Endothelial cell of umbilical vein (primary cell): ENCODE measurements at regions not wholly inside any gene's neighbourhood (a gene's known extent, or its start where the extent isn't known, plus 50 kb on each side); places are given as distances from the start of the nearest gene placed in this dataset.

ENCODE experiments used
- BruUV-seq: library from RNA; stranded (reverse); fragments of 400-500 nt; replicated peaks from 2 replicates; lab custom pipeline; 2021; lab: Mats Ljungman, UMichigan
- CTCF ChIA-PET: fragments of 300-600, 350-600 bp; sonication (Branson Sonifier 250); formaldehyde crosslinking; loops from one replicate; lab custom pipeline; 2021; ENCODE audit warnings: antibody characterized with exemption, inconsistent platforms; lab: Charles Lee
- POLR2A ChIA-PET: fragments of 300-600, 350-600 bp; sonication (Branson Sonifier 250); formaldehyde crosslinking; loops from one replicate; lab custom pipeline; 2021; ENCODE audit warnings: antibody characterized with exemption, inconsistent platforms; lab: Charles Lee
- DNase-seq: peaks from one replicate; pipeline ENCODE4 v3.0.0-alpha.2; 2011; ENCODE audit warnings: low read depth, low spot score
- FAIRE-seq: peaks from 2 replicates; lab custom pipeline; 2011; peaks lifted over from hg19 to GRCh38; lab: Jason Lieb, UNC
- H2AFZ ChIP-seq: 2 replicates; pipeline ENCODE4 v1.6.0; 2012; ENCODE audit warnings: low read depth, low read length, control low read depth, inconsistent platforms
- H3K27ac ChIP-seq: 2 replicates; pipeline ENCODE4 v1.5.1; 2011; ENCODE audit warnings: low read depth, mild to moderate bottlenecking, control low read depth, low read length, moderate library complexity; ENCODE audit not compliant: insufficient read depth
- H3K27me3 ChIP-seq, 2 experiments: 2 replicates each; pipeline versions ENCODE4 v1.6.0 to v1.6.1; 2011; ENCODE audit warnings: low read length in 2 of 2, mixed read lengths in 1 of 2; ENCODE audit not compliant: control insufficient read depth in 2 of 2, insufficient read depth in 2 of 2
- H3K36me3 ChIP-seq, 2 experiments: 2 replicates in 1 of 2; 3 replicates in 1 of 2; pipeline ENCODE4 v1.5.1; 2011; ENCODE audit warnings: low read length in 2 of 2, mild to moderate bottlenecking in 1 of 2, moderate library complexity in 1 of 2; ENCODE audit not compliant: control insufficient read depth in 2 of 2, insufficient read depth in 2 of 2; ENCODE audit errors: extremely low read depth in 1 of 2
- H3K4me1 ChIP-seq: 3 replicates; pipeline ENCODE4 v1.5.1; 2011; ENCODE audit warnings: mild to moderate bottlenecking, low read length; ENCODE audit not compliant: control insufficient read depth, insufficient read depth; ENCODE audit errors: extremely low read depth
- H3K4me2 ChIP-seq: 2 replicates; pipeline ENCODE4 v1.6.1; 2011; ENCODE audit warnings: low read length, control low read depth, mixed read lengths; ENCODE audit not compliant: insufficient read depth
- H3K4me3 ChIP-seq, 3 experiments: fragments of 200-600 bp in 1 of 3; sonication (generic), shearing (Covaris generic) in 1 of 3; replicated peaks in 1 of 3; 2 replicates each; pipeline ENCODE4 v1.5.1; 2011 to 2016; ENCODE audit warnings: control low read depth in 3 of 3, low read length in 3 of 3, mild to moderate bottlenecking in 2 of 3, inconsistent platforms in 1 of 3, low read depth in 1 of 3, moderate library complexity in 1 of 3; ENCODE audit not compliant: insufficient read depth in 1 of 3
- H3K79me2 ChIP-seq: 2 replicates; pipeline ENCODE4 v1.6.0; 2012; ENCODE audit warnings: low read length, inconsistent platforms; ENCODE audit not compliant: control insufficient read depth, insufficient read depth
- H3K9ac ChIP-seq: replicated peaks from 2 replicates; pipeline ENCODE3; 2011; ENCODE audit warnings: low read length, control low read depth; ENCODE audit not compliant: insufficient read depth; ENCODE audit errors: extremely low read depth
- H3K9me1 ChIP-seq: replicated peaks from 3 replicates; pipeline ENCODE4 v1.6.0; 2011; ENCODE audit warnings: mild to moderate bottlenecking, low read length; ENCODE audit not compliant: control insufficient read depth, insufficient read depth; ENCODE audit errors: extremely low read depth
- H3K9me3 ChIP-seq: replicated peaks from 2 replicates; pipeline ENCODE4 v1.5.1; 2012; ENCODE audit warnings: low read length, inconsistent platforms; ENCODE audit not compliant: control insufficient read depth, insufficient read depth
- H4K20me1 ChIP-seq: replicated peaks from 2 replicates; pipeline ENCODE3; 2011; ENCODE audit warnings: mild to moderate bottlenecking, low read length; ENCODE audit not compliant: control insufficient read depth, insufficient read depth; ENCODE audit errors: extremely low read depth
- EZH2 ChIP-seq: IDR thresholded peaks from 2 replicates; pipeline ENCODE4 v1.6.1; 2012; ENCODE audit warnings: borderline replicate concordance, low read depth, mild to moderate bottlenecking, moderate library complexity, low read length, inconsistent platforms; ENCODE audit not compliant: severe bottlenecking
- FOS ChIP-seq: IDR thresholded peaks from 2 replicates; pipeline ENCODE4 v1.6.1; 2011; ENCODE audit warnings: mild to moderate bottlenecking, low read length, moderate library complexity, borderline replicate concordance; ENCODE audit not compliant: insufficient read depth
- GATA2 ChIP-seq: IDR thresholded peaks from 2 replicates; pipeline ENCODE4 v1.7.0; 2011; ENCODE audit warnings: low read depth, mild to moderate bottlenecking, moderate library complexity, mixed read lengths, low read length; ENCODE audit not compliant: insufficient read length, insufficient read depth
- JUN ChIP-seq: IDR thresholded peaks from 2 replicates; pipeline ENCODE4 v1.6.1; 2011; ENCODE audit warnings: borderline replicate concordance, low read depth; ENCODE audit not compliant: insufficient read length, insufficient read depth
- MAX ChIP-seq: IDR thresholded peaks from 2 replicates; pipeline ENCODE4 v1.6.1; 2011; ENCODE audit not compliant: insufficient read depth, insufficient read length
- POLR2A ChIP-seq: IDR thresholded peaks from 2 replicates; pipeline ENCODE4 v1.6.1; 2012; ENCODE audit warnings: low read depth, mild to moderate bottlenecking, control low read depth, low read length
- POLR2AphosphoS5 ChIP-seq: IDR thresholded peaks from 2 replicates; pipeline ENCODE4 v1.6.1; 2012; ENCODE audit warnings: low read depth, mild to moderate bottlenecking, control low read depth, low read length, moderate library complexity; ENCODE audit not compliant: insufficient read depth
- dilution Hi-C: fragments of 300-500 bp; cut with MboI; formaldehyde crosslinking; loops from one replicate; pipeline ENCODE4 v1.15.0; 2019; ENCODE audit warnings: low sequenced_read_pairs; ENCODE audit not compliant: extremely low pct_ligation_motif_present
- intact Hi-C: fragments of 100-400 bp; cut with micrococcal nuclease; formaldehyde crosslinking; loops from one replicate; pipeline ENCODE4 v1.10.0; 2022
- TF ChIP-seq, protein P1 (sequence below), 2 donors: IDR thresholded peaks; 1 replicate in 1 of 2; 2 replicates in 1 of 2; pipeline ENCODE4 v1.5.1; 2011; ENCODE audit warnings: low read length in 2 of 2, mild to moderate bottlenecking in 2 of 2, moderate library complexity in 2 of 2, control low read depth in 1 of 2, inconsistent platforms in 1 of 2, low read depth in 1 of 2; ENCODE audit not compliant: insufficient read depth in 1 of 2; ENCODE audit errors: extremely low read depth in 1 of 2

- Histone ChIP-seq H2AFZ (no peak overlapping the region), H4K20me1 (no peaks in the 10 kb centered on the region)
- CTCF ChIA-PET = interaction anchor here (1.9 to 3.7 kb wide), 2 partner anchors 9 to 20 kb away, joined by 5 to 14 read pairs; no protein-coding TSS in a partner anchor
Measured at GRCh38 chr2:83176539-83176938, 1282.5 kb downstream of the SUCLG1 start.

GRCh38 chr2:83172841-83173240 lies 1286.2 kb downstream of the SUCLG1 start:
- no peak overlapping the region for H3K27ac ChIP-seq
- ChIA-PET POLR2A (no interaction called here), CTCF (no interaction called here)
- TF ChIP-seq POLR2A = no peak
- no peak for TF ChIP-seq GATA2
- no peak for TF ChIP-seq EZH2
- no peak for TF ChIP-seq JUN
- TF ChIP-seq MAX = no peak
- no peak for TF ChIP-seq POLR2AphosphoS5
- TF ChIP-seq, protein P1, sequence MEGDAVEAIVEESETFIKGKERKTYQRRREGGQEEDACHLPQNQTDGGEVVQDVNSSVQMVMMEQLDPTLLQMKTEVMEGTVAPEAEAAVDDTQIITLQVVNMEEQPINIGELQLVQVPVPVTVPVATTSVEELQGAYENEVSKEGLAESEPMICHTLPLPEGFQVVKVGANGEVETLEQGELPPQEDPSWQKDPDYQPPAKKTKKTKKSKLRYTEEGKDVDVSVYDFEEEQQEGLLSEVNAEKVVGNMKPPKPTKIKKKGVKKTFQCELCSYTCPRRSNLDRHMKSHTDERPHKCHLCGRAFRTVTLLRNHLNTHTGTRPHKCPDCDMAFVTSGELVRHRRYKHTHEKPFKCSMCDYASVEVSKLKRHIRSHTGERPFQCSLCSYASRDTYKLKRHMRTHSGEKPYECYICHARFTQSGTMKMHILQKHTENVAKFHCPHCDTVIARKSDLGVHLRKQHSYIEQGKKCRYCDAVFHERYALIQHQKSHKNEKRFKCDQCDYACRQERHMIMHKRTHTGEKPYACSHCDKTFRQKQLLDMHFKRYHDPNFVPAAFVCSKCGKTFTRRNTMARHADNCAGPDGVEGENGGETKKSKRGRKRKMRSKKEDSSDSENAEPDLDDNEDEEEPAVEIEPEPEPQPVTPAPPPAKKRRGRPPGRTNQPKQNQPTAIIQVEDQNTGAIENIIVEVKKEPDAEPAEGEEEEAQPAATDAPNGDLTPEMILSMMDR (IDR thresholded peaks at IDR 0.05; ENCODE audit: extremely low read depth in 1 of 2, insufficient read depth in 1 of 2, low read depth in 1 of 2, low read length in 2 of 2) = no peak
- H3K4me3 ChIP-seq = no peak overlapping the region
- peaks cover 16% of the 10 kb centered on the region for H3K4me1 ChIP-seq
- no peak overlapping the region for H2AFZ ChIP-seq
- dilution Hi-C loops = no loop called here
- no peaks in the 10 kb centered on the region for H3K9me3 ChIP-seq
- H3K79me2 ChIP-seq = no peaks in the 10 kb centered on the region
- no peak for DNase-seq
- FAIRE-seq = no peak
- no peak overlapping the region for H3K4me2 ChIP-seq
- no peaks in the 10 kb centered on the region for H3K27me3 ChIP-seq
- intact Hi-C loops = no loop called here
- no peak overlapping the region for H3K9ac ChIP-seq
- no peaks in the 10 kb centered on the region for H3K9me1 ChIP-seq
- no peaks in the 10 kb centered on the region for H4K20me1 ChIP-seq
- no peaks in the 10 kb centered on the region for H3K36me3 ChIP-seq
- no TSS peak for BruUV-seq

More at GRCh38 chr2:83176539-83176938, 1282.5 kb downstream of the SUCLG1 start:
- dilution Hi-C loops = no loop called here
- no peak for DNase-seq
- Histone ChIP-seq H3K4me3 (no peak overlapping the region), H3K79me2 (no peaks in the 10 kb centered on the region), H3K27ac (no peak overlapping the region), H3K9ac (no peak overlapping the region), H3K36me3 (no peaks in the 10 kb centered on the region), H3K4me1 (no peaks in the 10 kb centered on the region), H3K9me3 (no peaks in the 10 kb centered on the region), H3K9me1 (no peaks in the 10 kb centered on the region), H3K27me3 (no peaks in the 10 kb centered on the region), H3K4me2 (no peak overlapping the region)
- TF ChIP-seq POLR2AphosphoS5 (no peak), FOS (no peak)
- TF ChIP-seq, protein P1 (IDR thresholded peaks at IDR 0.05; ENCODE audit: extremely low read depth in 1 of 2, insufficient read depth in 1 of 2, low read depth in 1 of 2, low read length in 2 of 2) = no peak
- POLR2A ChIA-PET = no interaction called here
- intact Hi-C loops = no loop called here
- no peak for FAIRE-seq
- no TSS peak for BruUV-seq
